GM12874 (cell line): ENCODE measurements at regions not wholly inside any gene's neighbourhood (a gene's known extent, or its start where the extent isn't known, plus 50 kb on each side); places are given as distances from the start of the nearest gene placed in this dataset.

Experiments used
- CTCF ChIP-seq: IDR thresholded peaks from 2 replicates; pipeline ENCODE4 v1.5.1; 2011; ENCODE audit warnings: low read depth, mild to moderate bottlenecking, control low read depth, low read length, moderate library complexity; ENCODE audit not compliant: insufficient read depth

DNA sequence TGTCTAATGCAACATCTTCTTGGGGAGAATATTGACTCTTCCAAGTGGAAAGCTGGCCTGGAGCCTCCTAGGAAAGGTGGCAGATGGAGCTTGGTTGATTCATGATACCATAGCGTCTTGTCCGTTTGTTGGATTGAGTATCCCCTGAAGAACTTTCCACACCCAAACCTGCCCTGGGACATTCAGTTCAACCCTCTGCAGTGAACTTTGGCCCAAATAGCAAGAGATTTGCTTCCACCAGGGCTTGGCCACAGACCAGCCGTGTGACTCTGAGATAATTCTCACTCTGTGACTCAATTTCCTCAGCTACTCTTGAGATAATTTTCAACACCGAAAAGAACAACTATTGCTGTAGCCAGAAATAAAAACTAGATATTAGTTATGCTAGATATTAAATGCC, 108.0 kb upstream of the RAD23B start:
- no peak for TF ChIP-seq CTCF

DNA sequence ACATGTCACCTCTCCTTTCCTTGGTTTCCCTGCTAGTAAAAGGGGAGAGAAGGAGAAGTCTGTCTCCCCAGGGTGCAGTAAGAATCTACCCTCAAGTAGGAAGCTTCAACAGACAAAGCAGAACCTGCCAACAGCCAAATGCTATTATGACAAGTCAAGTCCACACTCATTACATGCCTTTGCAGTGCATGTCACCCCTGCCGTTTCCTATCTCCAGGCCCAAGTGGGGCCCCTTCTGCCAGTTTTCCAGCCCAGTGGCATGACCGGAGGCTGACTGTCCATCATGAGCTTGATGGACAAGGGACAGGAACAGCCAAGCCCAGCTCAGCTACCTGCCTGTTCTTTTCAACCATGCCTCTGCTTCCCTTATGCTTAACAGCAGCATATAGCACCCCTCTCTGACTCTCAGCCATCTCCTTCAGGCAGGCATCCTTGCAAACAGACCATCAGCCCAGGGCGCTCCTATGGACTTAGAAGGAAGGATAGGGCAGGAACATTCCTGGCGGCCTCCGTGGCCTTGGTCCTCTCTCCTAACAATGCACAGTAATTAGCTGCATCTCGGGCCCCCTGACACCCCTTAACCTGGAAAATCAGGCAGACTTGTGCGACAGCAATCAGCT, 107.2 kb upstream of the RAD23B start:
- no peak for TF ChIP-seq CTCF

DNA sequence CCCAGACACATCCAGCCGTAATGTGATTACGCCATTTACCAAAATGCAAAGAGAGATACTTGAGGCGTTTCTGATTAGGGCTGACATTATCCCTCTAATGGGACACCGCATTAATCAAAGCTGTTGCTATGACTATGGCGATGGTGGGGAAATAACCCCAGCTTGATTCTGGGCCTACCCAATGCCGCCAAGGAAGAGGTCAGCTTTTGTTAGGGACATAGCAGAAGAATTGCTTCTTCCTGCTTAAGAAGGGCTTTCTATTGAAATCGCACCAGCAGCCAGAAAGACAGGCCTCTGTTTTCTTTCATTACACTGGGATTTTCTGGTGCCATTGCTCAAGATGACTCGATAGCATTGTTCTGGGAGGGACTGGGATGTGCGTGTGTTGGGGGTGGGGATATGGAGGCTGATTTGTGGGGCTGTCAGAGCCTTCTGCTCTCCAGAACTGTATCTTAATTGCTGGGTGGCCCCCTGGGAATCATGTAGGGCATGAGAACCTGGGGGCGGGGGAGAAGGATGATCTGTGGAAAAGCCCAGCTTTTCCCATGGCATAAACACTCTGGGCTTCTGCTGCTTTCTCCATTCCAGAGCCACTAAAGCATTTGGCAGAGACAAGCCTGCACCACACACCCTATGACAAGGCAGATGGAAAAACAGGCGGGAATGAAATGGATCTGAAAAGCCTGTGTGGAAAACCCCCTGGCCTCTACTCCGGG, 106.5 kb upstream of the RAD23B start:
- no peak for TF ChIP-seq CTCF

DNA sequence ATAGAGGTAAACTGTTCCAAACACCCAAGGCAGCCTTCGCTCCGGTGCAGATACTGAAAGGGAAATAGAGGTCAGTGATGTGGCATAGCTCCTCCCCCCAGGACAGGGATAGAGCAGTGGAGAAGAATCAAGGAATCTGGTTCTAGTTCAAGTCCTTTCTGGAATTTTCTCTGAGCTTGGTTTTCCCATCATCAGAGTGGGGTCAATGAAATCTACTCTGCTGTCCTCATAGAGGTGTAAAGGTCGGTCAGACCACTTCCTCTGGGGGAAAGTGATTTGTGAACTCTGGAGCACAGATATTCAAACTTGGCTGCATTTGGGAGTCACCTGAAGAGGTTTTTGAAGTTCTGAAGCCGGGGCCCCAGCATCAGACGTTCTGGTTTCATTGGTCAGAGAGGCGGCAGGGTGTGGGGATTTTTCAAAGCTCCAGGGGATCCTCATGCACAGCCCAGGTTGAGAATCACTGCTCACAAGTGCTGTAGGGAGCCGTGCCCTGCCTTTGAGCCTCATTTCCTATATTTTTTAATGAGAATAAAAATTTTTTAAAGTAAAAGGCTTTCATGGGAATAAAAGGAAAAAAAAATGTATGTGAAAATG, 105.7 kb upstream of the RAD23B start:
- TF ChIP-seq CTCF: no peak

DNA sequence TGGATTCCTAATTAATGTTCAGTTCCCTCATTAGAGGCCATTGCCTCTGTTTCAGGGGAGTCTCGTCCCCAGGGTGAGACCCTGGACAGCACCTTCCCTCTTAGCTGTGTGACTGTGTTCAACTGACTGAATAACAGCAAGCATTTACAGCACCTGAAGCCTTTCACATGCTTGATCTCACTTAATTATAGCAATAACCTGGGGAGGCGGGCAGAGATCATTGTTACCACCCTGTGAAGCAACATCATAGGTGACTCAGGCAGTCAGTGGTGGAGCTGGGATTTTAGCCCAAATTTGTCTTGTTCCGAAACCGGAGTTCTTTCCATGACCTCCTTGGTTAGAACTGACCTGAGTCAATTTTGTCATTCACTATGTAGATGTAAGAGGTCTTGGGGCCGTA, 105.2 kb upstream of the RAD23B start:
- no peak for TF ChIP-seq CTCF

GRCh38 chr9:107178293-107178692, 104.8 kb upstream of the RAD23B start:
- TF ChIP-seq CTCF: no peak

GRCh38 chr9:107180206-107180605, 102.9 kb upstream of the RAD23B start:
- TF ChIP-seq CTCF: no peak
